Endometrium (tissue), 2 donors: ENCODE measurements at regions not wholly inside any gene's neighbourhood (a gene's known extent, or its start where the extent isn't known, plus 50 kb on each side); places are given as distances from the start of the nearest gene placed in this dataset.
"Not testable (repeated sequence)": the region's sequence is repeated elsewhere in the genome, so short reads cannot be mapped to it uniquely, and the experiment has no call there.

ENCODE experiments used
- FAIRE-seq: peaks from 2 replicates; lab custom pipeline; 2012; peaks lifted over from hg19 to GRCh38; lab: Jason Lieb, UNC
- donor health status: control.
- donor health status: control.

DNA sequence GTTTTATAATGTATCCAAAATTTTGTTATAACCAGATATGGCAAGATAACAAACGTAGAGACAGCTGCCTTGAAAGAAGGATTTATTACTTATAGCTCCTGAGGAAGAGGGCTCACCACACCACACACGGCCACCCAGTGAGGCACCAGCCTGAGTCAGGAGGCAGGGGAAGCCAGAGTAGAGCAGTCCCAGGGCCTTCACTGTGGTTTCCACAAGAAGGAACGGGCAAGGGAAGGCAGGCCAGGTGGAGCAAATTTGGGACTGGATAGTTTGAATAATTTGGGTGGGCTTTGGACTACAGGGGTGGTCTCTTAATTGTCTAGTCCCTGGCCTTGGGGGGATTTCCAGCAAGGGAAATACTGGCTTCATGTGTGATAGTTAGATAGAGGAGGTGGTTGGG lies 72.5 kb downstream of the RRAGC start:
- FAIRE-seq = no peak

DNA sequence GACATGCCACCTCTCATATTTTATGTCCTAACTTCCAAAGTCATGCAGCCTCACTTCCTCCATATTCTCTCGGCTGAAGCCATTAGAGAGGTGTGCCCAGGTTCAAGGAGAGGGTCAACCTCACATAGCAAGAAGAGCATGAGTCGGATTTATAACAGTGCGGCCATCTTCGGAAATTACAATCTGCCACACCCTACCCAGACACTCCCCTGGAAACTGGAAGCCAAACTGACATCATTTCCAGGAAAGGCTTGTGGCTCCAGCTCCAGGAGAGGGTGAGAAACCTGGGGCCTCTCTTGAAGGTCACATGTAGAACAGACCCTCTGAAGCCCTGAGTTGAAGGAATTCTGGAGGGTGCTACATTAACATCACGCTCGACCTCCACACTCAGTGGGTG lies 73.5 kb downstream of the RRAGC start:
- FAIRE-seq = no peak

DNA sequence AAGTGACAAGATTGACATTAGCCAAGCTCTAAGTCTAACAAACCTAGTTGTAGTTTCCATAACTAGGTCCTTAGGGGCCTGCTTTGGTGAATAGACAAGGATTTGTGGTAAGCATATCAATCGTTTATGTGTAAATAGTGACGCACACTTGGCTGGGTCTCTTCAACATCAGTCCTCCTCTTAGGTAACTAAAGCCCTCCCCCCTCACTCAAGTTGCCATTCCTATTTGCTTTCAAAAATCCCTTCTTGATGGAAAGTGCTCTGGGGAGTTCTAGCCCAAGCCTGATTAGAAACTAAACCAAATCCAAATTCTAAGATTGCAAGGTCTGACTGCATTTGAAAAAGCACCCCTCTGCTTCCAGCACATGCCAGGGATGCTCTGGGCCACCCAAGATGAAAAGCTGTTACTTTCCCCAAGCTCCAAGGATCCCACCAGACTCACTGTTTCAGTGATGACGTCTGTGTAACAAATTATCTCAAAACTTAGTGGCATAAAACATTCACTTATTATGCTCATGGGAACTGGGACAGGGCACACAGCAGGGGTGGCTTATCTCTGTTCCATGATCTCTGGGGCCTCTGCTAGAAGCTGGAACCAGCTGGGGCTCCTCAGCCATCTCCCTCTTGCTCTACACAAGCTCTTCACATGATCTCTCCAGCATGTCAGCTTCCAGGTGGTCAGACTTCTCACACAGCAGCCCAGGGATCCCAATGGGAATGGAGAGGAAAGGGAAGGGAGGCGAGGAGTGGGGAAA lies 74.1 kb downstream of the RRAGC start:
- no peak for FAIRE-seq

DNA sequence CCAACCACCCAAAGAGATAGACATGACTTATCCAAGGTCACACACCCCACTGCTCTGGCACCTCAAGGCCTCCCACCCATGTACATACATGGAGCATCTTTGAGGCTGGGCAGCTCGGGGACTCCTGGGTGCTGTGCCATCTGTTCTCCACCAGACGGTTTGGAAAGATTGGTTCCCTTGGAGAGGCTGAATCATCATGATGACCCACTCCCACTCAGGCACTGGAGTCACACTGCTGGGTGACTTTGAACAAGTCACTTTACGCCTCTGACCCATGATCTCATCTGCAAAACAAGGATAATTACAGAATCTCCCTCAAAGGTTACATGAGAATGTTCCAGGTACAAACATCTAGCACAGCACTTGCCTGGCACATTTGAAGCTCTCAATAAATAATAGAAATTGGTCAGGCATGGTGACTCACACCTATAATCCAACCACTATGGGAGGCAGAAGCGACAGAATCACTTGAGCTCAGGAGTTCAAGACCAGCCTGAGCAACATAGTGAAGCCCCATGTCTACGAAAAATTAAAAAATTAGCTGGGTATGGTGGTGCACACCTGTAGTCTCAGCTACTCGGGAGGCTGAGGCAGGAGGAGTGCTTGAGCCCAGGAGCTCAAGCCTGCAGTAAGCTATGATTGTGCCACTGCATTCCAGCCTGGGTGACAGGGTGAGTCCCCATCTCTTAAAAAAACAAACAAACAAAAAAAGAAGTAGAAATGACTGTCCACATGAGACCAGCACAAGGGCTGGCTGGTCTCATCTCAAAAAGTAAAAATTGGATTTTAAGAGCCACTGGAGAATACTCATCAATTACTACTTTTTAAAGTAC lies 74.9 kb downstream of the RRAGC start:
- no peak for FAIRE-seq

DNA sequence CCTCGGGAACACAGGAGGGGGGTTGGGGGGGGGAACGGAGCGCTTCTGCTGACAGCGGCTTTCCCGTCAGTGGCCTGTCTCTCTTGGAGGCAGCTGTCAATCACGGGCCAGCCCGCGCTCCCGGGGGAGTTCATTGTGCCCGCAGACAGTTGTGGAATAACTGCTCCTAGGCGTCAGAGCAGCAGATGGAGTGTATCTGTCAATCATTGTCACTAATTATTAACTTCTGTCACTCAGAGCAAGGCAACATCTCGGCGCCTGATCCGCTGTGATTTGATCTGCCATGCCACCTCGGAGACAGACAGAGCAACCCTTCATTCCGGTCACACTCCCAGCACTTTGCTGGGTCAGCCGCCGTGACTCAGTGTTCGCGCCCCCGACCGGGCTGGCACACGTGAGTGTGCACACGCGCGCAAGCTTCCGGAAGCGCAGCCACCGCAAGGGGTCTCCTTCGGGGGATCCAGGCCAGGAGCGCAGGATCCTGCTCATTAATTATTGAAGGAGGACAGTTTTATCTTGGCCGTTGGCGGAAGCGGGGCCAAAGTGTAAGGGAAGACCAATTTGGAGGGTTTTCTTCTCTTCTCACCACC lies 75.8 kb downstream of the RRAGC start:
- FAIRE-seq = no peak

DNA sequence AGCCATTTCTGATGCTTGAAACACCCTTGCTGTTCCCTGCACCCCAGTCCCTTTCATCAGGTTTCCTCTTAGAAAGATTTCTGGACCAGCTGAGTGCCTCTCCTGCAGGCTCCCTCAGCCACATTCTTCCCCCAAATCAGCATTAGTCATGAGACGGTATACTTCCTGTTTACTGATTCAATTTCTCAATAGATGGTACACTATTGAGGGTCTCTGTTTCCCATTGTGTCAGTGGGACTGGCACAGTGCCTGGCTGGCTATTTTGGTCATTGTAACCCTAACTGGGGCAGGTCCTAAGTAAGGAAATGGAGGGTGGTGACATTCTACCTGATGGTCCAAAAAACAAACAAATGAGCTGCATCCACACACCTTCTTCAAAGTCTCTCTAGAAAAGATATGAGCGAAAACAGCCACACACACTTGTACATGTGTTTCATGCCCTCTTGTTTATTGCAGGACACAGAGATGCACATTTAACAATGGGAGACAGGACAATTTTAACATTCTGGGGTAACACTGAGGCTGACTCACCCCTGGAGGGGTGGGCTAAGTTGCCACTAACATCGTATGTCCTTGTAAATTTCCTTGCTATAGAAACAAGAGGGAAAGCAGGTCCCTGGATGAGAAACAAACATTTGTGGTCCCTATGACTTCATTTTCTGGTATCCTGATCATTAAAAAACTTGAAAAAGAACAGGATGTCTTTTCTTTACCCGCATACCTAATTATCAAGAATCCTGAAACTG lies 77.5 kb downstream of the RRAGC start:
- FAIRE-seq = no peak

DNA sequence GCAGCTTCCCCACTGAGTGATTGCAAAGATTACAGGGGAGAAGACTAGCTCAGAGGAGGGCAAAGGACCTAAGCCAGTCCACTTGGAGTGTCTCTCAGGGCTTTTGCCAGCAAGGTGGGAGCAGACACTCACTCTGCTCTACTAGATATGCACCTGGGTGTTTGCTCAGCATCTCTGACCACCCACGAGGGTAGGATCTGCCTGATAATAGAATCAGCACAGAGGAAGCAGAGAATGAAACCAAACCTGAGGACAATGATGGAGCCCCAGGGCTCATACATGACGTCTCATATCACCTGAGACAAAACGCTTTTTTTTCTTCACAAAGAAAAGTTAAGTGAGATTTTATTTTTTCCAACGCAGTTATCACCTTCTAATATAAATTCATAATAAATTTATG lies 79.4 kb downstream of the RRAGC start:
- FAIRE-seq = no peak

DNA sequence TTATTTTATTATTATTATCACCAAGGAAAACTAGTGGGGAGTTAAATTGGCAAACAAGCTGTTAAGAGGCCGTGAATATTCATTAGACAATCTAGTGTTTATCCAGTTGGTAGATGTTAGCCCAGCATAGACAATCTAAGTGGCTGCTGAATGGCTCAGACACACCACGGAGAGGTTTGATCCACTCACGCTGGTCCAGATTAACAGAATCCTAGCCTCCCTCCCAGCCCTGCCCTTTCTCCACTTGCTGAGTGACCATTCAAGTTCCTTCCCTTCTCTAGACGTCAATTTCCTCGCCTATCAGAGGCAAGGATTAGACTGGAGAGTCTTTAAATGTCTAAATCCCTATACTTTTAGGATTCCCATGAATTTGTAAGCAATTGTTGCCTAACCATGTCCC lies 80.1 kb downstream of the RRAGC start:
- FAIRE-seq = no peak

DNA sequence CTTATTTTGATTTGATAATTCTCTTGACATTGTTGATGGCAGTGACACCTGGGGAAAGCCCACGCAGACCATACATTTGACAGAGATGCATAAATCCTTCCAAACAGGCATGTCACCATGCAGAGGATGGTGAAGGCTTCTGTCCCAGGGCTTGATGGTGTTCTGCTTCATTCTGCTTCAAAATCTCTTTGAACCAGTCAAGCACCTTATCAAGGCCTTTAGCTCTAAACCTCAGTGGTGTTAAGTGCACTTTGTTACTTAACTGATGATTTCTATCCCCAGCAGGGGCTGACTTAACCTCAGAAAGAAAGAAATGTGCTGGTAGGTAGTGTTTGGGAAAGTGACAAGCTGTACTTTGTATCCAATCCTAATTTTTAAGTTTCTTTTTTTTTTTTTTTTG lies 81.1 kb downstream of the RRAGC start:
- FAIRE-seq = no peak

DNA sequence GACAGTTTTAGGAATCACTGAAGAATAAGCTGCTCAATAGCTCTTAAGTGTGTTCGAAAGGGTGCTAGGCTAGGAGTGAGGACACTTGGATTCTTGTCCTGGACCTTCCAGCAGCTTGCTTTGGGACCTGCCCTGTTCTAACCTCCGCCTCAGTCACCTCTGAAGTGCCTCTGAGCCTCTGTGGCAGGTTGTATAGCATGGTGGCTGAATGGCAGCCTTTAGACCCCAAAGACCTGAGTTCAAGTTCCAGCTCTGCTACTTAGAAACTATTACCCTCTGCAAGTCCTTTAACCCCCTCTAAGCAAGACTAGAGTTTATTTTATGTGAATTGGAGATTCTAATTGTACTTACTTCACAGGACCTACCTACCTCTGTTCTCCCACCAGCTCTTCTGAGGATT lies 81.5 kb downstream of the RRAGC start:
- no peak for FAIRE-seq

DNA sequence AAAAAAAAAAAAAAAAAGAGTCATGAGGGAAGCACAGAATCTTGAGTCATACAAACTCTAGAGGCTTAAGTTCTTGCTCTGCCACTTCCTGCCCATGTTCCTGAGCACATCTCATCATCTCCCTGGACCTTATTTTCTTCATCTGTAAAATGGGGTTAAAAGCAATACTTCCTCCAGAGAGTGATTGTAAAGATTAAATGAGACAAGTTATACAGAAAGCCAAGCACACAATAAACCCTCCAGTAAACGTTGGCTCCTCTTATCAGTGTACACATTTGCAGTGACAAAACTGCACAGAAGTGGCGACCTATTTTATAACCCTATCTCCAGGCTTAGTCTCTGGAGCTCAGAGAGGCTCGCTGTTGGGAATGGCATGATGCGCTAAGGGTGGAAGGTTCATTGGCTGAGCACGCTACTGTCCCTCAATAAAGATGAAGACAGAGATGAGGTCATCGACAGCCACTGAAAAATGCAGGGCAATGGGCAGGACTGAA lies 82.1 kb downstream of the RRAGC start:
- no peak for FAIRE-seq

DNA sequence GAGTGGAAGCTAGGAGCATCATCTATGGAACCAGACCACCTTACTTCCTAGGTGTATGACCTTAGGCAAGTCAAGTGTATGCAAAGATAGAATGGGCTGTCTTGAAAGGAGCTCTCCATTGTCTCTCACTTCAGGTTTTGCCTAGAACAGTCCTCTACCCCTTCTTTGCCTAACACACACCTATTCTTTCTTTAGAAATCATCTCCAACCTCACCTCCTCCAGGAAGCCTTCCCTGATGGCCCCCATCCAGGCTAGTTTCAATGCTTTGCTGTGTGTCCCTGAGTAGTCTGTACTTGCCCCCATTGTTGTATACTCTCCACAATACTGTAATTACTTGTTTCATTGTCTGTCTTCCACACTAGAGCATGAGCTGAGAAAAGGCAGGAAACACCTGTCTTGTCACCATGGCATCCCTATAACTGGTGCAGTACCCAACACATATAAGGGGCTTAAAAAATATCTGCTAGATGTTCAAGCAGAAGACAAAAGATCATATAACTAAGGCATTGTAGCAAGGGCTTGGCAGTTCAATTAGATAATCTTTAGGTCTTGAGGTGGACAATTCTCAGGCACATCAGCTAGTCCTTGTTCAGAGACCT lies 83.0 kb downstream of the RRAGC start:
- no peak for FAIRE-seq

DNA sequence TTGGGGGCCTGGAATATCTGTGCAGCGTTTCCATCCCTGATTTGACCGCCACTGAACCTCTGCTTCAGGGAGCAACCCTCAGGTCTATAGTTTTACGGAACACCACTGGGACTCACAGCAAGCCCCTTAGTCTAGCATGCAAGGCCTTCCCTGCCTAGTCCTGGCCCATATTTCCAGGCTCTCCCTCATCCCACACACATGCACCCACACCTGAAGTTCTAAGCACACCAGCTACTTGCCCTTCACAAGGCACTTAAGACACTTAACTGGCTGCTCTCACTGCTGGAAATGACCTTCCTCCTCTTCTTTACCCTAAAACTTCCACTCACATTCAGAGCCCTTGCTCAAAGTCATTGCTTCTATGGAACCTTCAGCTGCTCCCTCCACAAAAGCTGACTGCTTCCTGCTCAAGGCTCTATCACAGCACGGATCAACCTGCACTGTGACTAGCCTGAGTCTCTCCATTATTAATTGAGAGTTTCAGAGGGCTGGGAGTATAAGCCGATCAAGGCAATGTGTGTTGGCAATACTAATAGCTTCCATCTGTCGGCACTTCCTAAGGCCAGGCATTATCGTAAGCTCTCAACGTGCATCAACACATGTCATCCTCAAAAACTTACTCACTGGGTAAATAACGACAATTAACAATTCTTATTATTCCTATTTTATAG lies 84.3 kb downstream of the RRAGC start:
- no peak for FAIRE-seq

DNA sequence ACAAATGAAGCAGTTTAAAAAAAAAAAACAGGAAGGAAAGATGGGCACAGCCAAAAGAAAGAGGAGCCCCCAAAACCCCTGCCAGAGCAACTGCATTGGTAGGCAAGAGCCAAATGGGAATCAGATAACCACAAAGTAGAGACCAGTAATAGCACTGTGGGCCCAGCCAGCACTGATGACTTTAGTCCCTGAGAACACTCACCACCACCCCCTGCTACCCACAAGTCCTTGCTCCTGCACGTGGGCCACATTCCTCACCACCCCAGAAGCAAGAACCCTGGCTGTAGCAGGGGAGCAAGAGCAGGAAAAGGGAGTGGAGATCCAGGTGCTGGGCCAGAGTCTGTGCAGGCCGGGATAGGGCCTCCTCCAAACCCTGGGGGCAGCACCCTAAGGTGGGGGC lies 86.1 kb downstream of the RRAGC start:
- FAIRE-seq = no peak

DNA sequence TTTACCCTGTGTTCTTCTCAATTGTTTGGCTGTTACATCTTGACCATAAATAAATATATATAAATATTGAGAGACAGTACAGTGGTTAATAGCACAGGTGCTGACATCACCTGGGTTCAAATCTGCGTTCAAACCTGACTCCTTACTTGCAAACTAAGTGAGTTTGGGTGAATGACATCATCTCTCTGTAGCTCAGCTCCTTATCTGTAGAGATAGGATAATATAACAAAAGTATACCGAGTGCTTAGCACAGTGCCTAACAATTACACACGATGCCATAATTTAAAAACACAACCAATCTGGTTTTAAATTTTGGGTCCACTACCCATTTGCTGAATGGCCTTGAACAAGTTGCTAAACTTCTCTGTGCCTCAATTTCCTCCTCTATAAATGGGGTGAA lies 86.6 kb downstream of the RRAGC start:
- FAIRE-seq = no peak

DNA sequence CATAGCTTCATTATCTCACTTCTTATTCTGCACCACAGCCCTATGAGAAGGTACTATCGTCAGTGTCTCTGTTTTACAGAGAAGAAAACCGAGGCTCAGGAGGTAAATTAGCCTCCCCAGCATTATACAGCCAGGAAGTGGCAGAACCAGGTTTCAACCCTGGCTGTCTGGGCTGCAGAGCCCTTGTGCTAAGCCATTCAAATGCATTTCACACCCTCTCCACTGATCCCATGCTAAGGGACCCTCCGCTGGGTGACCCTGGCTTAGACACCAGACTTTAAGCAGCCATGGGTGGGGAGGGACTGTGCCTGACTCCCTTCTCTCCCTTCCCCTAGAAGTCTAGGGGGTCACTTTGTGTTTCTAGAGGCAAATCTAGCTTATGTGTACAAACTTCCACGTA lies 87.5 kb downstream of the RRAGC start:
- FAIRE-seq = no peak

DNA sequence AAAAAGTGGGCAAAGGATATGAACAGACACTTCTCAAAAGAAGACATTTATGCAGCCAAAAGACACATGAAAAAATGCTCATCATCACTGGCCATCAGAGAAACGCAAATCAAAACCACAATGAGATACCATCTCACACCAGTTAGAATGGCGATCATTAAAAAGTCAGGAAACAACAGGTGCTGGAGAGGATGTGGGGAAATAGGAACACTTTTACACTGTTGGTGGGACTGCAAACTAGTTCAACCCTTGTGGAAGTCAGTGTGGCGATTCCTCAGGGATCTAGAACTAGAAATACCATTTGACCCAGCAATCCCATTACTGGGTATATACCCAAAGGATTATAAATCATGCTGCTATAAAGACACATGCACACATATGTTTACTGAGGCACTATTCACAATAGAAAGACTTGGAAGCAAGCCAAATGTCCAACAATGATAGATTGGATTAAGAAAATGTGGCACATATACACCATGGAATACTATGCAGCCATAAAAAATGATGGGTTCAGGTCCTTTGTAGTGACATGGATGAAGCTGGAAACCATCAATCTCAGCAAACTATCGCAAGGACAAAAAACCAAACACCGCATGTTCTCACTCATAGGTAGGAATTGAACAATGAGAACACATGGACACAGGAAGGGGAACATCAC lies 88.9 kb downstream of the RRAGC start:
- not testable (repeated sequence) for FAIRE-seq

DNA sequence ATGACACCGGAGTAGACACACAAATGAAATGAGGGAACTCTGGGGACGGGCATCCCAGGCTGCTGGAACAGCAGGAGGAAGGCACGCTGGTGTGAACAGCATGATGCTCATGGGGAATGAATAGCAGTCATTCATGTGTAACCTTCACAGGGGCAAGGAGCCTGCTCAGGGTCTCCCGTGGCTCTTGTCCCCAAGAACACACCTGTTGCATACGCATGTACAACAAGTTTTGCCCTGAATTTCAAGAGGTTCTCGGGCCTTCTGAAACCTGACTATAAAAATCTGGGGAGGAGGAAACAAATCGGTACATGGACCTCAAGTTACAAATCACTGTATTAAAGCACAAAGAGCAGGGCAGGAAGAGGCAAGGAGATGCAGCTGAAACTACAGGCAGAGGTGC lies 93.4 kb downstream of the RRAGC start:
- FAIRE-seq = no peak

DNA sequence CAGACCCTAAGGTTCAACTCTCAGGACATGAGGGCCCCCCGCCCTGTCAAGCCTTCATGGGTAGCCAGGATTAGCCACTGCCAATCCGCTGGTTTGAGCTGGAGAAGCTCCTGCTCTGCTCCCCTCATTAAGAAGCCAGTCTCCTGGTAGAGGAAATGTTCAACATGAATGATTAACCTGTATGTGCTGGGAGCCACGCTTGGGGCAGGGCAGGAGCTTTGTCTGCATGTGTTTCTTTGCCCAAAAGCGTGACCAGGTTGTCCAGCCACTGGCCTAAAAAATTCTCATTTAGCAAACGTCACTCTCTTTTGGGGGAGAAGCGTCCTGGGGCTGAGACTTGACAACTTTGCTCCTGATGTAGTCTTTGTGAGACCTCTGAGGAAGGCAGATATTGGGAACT lies 96.5 kb downstream of the RRAGC start:
- no peak for FAIRE-seq

DNA sequence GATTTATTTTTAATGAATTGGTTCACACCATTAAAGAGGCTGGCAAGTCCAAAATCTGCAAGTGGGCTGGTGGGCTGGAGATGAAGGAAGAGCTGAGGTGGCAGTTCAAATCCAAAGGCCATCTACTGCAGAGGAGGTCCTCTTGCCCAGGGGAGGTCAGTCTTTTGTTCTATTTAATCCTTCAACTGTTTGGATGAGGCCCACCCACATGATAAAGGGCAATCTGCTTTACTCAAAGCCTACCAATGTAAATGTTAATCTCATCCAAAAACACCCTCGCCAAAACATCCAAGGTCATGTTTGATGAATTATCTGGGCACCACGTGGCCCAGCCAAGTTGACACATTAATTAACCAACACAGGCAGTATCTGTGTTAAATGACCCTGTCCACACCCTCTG lies 99.0 kb downstream of the RRAGC start:
- no peak for FAIRE-seq

DNA sequence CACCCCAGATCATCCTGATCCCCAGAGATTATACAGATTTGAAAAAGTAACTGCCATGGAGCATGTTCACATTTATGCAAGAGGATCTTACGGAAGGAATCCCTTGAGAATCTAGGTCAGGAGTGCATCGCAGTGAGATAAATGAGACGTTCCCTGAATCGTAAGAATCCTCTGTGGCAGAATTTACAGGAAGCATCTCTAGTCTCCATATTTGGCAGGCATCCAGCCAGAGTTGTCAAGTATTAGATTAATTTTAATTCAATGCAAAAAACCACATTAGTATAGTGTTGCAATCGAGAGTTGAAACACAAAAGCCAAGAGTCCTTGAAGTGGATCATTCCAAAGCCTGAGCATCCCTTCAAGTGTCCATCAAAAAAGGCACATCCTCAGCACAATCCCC lies 100.8 kb downstream of the RRAGC start:
- no peak for FAIRE-seq
